IMR-90 (cell line): ENCODE measurements at regions not wholly inside any gene's neighbourhood (a gene's known extent, or its start where the extent isn't known, plus 50 kb on each side); places are given as distances from the start of the nearest gene placed in this dataset.

Source experiments
- BHLHE40 ChIP-seq: fragments of 150-350 bp; IDR thresholded peaks from 2 replicates; pipeline ENCODE4 v1.6.1; 2016; ENCODE audit warnings: mild to moderate bottlenecking, low read depth, low read length
- ELK1 ChIP-seq: fragments of 150-350 bp; IDR thresholded peaks from 2 replicates; pipeline ENCODE4 v1.6.1; 2016; ENCODE audit warnings: low read depth, mild to moderate bottlenecking, low read length, moderate library complexity, borderline replicate concordance
- MAFK ChIP-seq: IDR thresholded peaks from 2 replicates; pipeline ENCODE4 v1.6.1; 2012; ENCODE audit warnings: low read depth, low read length, improper control_type of control experiment
- MAZ ChIP-seq: IDR thresholded peaks from 2 replicates; pipeline ENCODE4 v1.6.1; 2012; ENCODE audit warnings: low read depth, mild to moderate bottlenecking, low read length, improper control_type of control experiment, moderate library complexity, borderline replicate concordance
- MXI1 ChIP-seq: IDR thresholded peaks from 2 replicates; pipeline ENCODE4 v1.6.1; 2012; ENCODE audit warnings: low read depth, mild to moderate bottlenecking, low read length, moderate library complexity, borderline replicate concordance
- POLR2A ChIP-seq: IDR thresholded peaks from 2 replicates; pipeline ENCODE4 v1.6.1; 2012; ENCODE audit warnings: mild to moderate bottlenecking, low read depth, low read length
- RAD21 ChIP-seq: IDR thresholded peaks from 2 replicates; pipeline ENCODE4 v1.6.1; 2012; ENCODE audit warnings: low read length, improper control_type of control experiment
- RFX5 ChIP-seq: IDR thresholded peaks from 2 replicates; pipeline ENCODE4 v1.8.0; 2012; ENCODE audit warnings: low read depth, mild to moderate bottlenecking, low read length, moderate library complexity
- SMC3 ChIP-seq: fragments of 150-350 bp; IDR thresholded peaks from 2 replicates; pipeline ENCODE4 v1.6.1; 2016; ENCODE audit warnings: low read depth, mild to moderate bottlenecking, antibody characterized with exemption, low read length, moderate library complexity
- TF ChIP-seq, protein P1 (sequence below): conservative IDR thresholded peaks from 2 replicates; pipeline ENCODE4 v1.5.1; 2012; ENCODE audit warnings: mild to moderate bottlenecking, low read depth, low read length, improper control_type of control experiment

DNA sequence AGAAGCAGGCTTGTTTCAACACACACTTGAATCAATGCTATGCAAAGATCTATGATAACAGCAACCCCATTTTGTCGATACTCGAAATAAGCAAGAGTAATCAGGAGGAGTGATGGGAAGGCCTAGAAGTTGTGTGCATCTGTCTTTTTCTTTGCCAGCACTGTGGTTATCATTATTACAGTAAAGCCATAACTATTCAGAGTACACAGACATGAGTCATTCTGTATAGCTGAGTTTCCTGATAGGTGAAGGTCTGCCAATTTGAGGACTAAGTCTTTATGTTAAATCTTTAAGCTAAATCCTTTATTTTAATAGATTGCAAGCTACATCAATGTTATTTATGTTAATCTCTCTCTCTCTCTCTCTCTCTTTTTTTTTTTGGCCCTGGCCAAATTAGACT is 1344.4 kb upstream of the CELF4 start:
- TF ChIP-seq, protein P1, sequence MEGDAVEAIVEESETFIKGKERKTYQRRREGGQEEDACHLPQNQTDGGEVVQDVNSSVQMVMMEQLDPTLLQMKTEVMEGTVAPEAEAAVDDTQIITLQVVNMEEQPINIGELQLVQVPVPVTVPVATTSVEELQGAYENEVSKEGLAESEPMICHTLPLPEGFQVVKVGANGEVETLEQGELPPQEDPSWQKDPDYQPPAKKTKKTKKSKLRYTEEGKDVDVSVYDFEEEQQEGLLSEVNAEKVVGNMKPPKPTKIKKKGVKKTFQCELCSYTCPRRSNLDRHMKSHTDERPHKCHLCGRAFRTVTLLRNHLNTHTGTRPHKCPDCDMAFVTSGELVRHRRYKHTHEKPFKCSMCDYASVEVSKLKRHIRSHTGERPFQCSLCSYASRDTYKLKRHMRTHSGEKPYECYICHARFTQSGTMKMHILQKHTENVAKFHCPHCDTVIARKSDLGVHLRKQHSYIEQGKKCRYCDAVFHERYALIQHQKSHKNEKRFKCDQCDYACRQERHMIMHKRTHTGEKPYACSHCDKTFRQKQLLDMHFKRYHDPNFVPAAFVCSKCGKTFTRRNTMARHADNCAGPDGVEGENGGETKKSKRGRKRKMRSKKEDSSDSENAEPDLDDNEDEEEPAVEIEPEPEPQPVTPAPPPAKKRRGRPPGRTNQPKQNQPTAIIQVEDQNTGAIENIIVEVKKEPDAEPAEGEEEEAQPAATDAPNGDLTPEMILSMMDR = no peak
- TF ChIP-seq POLR2A (no peak), MAFK (no peak), SMC3 (no peak), MAZ (no peak), BHLHE40 (no peak), RAD21 (no peak), ELK1 (no peak), RFX5 (no peak), MXI1 (no peak)
